BJ (cell line): ENCODE measurements at regions not wholly inside any gene's neighbourhood (a gene's known extent, or its start where the extent isn't known, plus 50 kb on each side); places are given as distances from the start of the nearest gene placed in this dataset.
"Not testable (repeated sequence)": the region's sequence is repeated elsewhere in the genome, so short reads cannot be mapped to it uniquely, and the experiment has no call there.

ENCODE experiments used
- CTCF ChIA-PET: fragments of 350-600 bp; formaldehyde crosslinking; extraction: SDS; loops from one replicate; lab custom pipeline; 2021; ENCODE audit warnings: antibody characterized with exemption, inconsistent platforms; lab: Yijun Ruan, JAX
- POLR2A ChIA-PET: fragments of 300-600 bp; sonication (Branson Sonifier 250); formaldehyde crosslinking; extraction: SDS; loops from one replicate; lab custom pipeline; 2021; ENCODE audit warnings: antibody characterized with exemption; lab: Charles Lee
- DNase-seq: peaks from one replicate; pipeline ENCODE4 v3.0.0-alpha.2; 2011; ENCODE audit warnings: low read depth
- H3K27me3 ChIP-seq: 2 replicates; pipeline ENCODE4 v1.6.0; 2011; ENCODE audit warnings: low read length; ENCODE audit not compliant: control insufficient read depth, insufficient read depth
- H3K36me3 ChIP-seq: 2 replicates; pipeline ENCODE4 v1.5.1; 2011; ENCODE audit warnings: low read length; ENCODE audit not compliant: control insufficient read depth, insufficient read depth
- H3K4me3 ChIP-seq: 2 replicates; pipeline ENCODE4 v1.5.1; 2011; ENCODE audit warnings: low read depth, mild to moderate bottlenecking, control low read depth, low read length
- TF ChIP-seq, protein P1 (sequence below): IDR thresholded peaks from 2 replicates; pipeline ENCODE4 v1.5.1; 2011; ENCODE audit warnings: low read depth, mild to moderate bottlenecking, control low read depth, inconsistent platforms, low read length, moderate library complexity; ENCODE audit not compliant: insufficient read depth

DNA sequence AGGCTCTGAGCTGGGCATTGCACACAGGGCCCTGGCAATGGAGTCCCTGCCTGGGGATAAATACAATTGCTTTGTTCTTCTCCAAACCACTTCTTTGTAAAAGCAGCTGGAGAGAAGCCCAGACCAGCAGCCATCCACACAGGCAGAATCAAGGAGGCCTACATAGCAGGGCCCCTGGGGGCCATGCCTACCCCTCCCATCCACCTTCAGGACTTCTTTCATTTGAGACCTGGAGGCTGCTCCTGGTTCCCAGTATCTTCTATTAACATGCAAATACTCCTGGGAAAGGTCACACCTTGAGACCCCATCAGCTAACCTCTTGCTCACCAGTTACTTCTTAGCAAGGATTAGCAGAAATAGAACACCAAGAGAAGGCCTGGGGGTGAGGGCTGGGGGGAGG lies 511.1 kb downstream of the SOX6 start:
- no peaks in the 10 kb centered on the region; the same call in none of the 2 replicates for H3K27me3 ChIP-seq
- ChIA-PET POLR2A (no interaction called here), CTCF (interaction anchor here (0.6 kb wide), 1 partner anchor 346 kb away, joined by 3 read pairs; no protein-coding TSS in a partner anchor)
- TF ChIP-seq, protein P1, sequence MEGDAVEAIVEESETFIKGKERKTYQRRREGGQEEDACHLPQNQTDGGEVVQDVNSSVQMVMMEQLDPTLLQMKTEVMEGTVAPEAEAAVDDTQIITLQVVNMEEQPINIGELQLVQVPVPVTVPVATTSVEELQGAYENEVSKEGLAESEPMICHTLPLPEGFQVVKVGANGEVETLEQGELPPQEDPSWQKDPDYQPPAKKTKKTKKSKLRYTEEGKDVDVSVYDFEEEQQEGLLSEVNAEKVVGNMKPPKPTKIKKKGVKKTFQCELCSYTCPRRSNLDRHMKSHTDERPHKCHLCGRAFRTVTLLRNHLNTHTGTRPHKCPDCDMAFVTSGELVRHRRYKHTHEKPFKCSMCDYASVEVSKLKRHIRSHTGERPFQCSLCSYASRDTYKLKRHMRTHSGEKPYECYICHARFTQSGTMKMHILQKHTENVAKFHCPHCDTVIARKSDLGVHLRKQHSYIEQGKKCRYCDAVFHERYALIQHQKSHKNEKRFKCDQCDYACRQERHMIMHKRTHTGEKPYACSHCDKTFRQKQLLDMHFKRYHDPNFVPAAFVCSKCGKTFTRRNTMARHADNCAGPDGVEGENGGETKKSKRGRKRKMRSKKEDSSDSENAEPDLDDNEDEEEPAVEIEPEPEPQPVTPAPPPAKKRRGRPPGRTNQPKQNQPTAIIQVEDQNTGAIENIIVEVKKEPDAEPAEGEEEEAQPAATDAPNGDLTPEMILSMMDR: no peak
- no peak overlapping the region for H3K4me3 ChIP-seq
- DNase-seq: no peak
- H3K36me3 ChIP-seq: no peaks in the 10 kb centered on the region

DNA sequence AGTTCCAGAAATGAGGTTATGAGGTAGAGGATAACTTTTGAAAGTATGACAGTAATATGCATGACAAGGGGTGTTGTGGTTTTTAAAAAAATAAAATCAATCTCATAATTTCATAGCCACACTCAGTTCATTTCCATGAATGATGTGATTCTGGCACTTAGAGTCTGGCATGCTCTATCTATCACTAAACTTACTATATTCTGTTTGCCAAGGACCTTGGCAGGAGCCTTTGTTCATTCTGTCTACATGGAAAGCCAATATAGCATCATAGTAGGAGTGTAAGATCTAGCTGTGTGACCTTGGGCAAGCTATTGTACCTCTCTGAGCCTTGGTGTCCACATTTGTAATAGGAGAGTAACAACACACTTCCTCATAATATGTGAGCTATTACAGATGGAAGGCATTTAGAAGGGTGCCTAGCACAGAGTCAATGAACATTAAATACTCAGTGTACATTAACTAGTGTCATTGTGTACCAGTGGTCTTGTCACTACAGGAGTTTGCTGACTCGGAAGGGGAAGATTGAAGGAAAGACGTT lies 507.6 kb downstream of the SOX6 start:
- H3K4me3 ChIP-seq: no peak overlapping the region
- CTCF ChIA-PET: interaction anchor here (1.0 to 1.5 kb wide), 3 partner anchors 77 to 765 kb away, joined by 3 to 5 read pairs (median 3); no protein-coding TSS in a partner anchor
- POLR2A ChIA-PET: no interaction called here
- TF ChIP-seq, protein P1: no peak
- no peak for DNase-seq
- H3K36me3 ChIP-seq: no peaks in the 10 kb centered on the region
- peaks cover 3% of the 10 kb centered on the region for H3K27me3 ChIP-seq

GRCh38 chr11:15849257-15849656 lies 507.1 kb downstream of the SOX6 start:
- DNase-seq: no peak
- TF ChIP-seq, protein P1: no peak
- ChIA-PET POLR2A (no interaction called here), CTCF (interaction anchor here (1.0 to 1.5 kb wide), 2 partner anchors 139 to 764 kb away, joined by 3 to 5 read pairs; no protein-coding TSS in a partner anchor)
- Histone ChIP-seq H3K4me3 (no peak overlapping the region), H3K27me3 (peaks cover 3% of the 10 kb centered on the region), H3K36me3 (no peaks in the 10 kb centered on the region)

- CTCF ChIA-PET: interaction anchor here (1.0 kb wide), 1 partner anchor 90 kb away, joined by 3 read pairs; no protein-coding TSS in a partner anchor
- H3K36me3 ChIP-seq, POLR2A ChIA-PET, DNase-seq, H3K27me3 ChIP-seq, H3K4me3 ChIP-seq: not testable (repeated sequence)
Observed at GRCh38 chr11:15850335-15850734, 506.0 kb downstream of the SOX6 start.

DNA sequence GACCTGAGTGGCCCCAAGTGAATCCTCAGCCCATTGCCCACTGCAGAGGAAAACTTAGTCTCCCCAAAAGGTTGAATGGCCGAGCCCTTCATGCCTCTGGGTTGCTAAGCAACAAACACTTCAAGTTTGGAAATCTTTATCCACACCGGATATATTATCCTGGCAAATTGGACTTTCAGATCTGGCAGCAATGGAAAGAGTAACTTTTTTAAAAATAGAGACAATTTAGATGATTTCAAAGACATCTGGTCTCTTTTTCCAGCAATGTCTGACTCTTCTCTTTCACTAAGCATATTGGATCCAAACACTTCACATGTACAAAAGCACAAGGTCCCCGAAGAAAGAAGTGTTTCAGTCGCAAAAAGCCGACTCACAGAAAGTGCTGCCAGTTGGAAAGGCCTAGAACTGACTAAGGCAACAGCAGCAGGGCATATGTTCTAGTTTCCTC lies 505.3 kb downstream of the SOX6 start:
- POLR2A ChIA-PET: no interaction called here
- CTCF ChIA-PET: interaction anchor here (0.8 to 1.1 kb wide), 3 partner anchors 18 to 763 kb away, joined by 3 to 5 read pairs (median 4); no protein-coding TSS in a partner anchor

More for the DNA sequence above, 505.3 kb downstream of the SOX6 start:
- H3K4me3 ChIP-seq: no peak overlapping the region
- no peak for DNase-seq
- TF ChIP-seq, protein P1: no peak
- H3K27me3 ChIP-seq: peaks cover 3% of the 10 kb centered on the region
- no peaks in the 10 kb centered on the region for H3K36me3 ChIP-seq
